ENCODE measurements at regions not wholly inside any gene's neighbourhood (a gene's known extent, or its start where the extent isn't known, plus 50 kb on each side); places are given as distances from the start of the nearest gene placed in this dataset.
A peak's percentile ranks its signal among the peaks of the same experiment; 100 is the strongest.

DNA sequence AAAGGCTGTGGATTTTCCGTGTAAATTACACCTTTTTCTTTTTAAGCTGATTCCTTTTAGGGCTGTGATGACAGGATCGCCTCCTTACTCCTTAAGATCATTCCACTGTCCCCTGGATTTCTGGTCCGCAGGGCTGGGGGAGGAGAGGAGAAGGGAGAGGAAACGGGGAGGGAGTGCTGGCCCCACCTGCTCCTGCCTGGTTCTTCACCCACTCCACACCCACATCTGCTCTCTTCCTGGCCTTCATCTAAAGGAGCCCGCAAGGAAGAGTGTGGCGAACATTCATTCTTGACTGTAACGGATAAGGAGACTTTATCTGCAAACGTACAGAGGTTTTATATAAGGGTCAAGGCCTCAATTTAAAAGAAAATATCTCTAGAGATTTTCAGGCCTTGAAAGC, 242.0 kb downstream of the RHOU start:
- ATAC-seq = no peak
- no peak for DNase-seq
- intact Hi-C loops (cut with micrococcal nuclease) = no loop called here

DNA sequence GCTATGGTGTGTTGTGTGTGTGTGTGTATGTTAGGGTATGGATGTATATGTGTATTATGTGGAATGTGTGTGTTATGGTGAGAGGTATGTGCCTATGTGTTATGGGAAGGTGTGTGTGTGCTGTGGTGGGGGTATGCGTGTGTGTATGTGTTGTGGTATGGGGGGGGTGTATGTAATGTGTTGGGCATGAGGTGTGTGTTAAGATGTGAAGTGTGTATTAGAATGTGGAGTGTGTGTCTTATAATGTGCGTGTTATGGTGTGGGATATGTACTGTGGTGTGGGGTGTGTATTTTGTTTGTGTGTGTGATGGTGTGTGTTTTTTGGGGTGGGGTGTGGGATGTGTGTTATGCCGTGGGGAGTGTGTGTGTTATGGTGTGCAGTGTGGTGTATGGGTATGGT, 242.5 kb downstream of the RHOU start:
- intact Hi-C loops (cut with micrococcal nuclease) = no loop called here
- ATAC-seq (no peak), DNase-seq (no peak)

DNA sequence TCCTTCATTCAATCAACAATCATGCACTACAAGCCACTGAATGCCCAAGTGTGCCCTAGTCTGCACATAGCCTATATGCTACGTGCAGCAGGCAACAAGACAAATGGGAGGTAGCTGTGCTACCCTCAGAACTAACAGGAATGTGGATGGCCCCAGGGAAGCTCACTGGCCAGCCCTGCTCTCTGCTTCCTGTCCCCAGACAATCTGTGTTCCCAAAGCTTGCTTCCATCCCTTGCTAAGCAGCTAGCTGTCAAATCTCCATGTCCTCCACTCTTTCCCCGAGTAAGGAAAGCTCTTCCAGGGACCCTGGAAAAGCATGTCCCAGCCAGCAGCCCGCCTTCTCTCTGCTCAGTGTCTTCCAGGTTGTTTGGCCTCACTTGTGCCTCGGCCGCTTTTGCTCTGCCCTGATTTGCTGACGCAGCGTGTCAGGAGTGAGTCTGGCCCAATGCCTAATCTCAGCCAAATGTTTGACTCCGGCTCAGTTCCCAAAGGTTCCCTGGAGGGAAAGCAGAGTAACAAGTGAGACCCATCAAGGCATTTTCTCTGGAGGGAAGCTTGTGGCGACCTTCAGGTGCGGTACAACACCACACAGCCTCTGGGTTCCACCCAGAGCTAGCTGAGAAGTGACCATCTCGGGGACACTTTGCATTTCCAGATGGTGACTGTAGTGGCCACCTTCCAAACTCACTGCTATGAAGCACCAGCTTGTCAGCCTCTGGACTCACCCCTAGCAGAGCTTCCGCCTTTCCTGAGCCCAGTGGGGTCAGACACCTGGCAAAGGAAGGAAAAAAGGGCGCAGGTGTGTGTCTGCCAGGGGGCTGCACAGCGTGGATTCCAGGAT, 243.4 kb downstream of the RHOU start:
- DNase-seq = peak; percentile 62
- peak; percentile 74 for ATAC-seq
- intact Hi-C loops (cut with micrococcal nuclease) = no loop called here

DNA sequence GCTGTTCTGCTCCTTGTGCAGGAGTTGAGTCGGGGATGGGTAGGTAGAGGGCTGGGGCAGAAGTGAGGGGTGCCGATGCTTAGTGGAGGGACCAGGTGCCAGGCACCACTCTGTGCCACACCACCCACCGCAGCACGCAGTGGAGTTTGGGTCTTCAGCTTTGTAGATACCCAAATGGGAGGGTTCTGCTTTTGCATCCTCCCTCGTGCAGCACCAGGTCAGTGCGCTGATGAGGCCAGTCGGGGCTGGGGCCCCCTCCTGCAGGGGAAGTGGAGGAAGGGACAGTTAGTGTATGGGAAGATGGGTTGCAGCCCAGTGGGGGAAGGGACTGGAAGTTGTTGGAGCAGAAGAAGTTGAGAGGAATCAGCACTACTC, 244.0 kb downstream of the RHOU start:
- DNase-seq = no peak
- intact Hi-C loops (cut with micrococcal nuclease) = no loop called here
- no peak for ATAC-seq

DNA sequence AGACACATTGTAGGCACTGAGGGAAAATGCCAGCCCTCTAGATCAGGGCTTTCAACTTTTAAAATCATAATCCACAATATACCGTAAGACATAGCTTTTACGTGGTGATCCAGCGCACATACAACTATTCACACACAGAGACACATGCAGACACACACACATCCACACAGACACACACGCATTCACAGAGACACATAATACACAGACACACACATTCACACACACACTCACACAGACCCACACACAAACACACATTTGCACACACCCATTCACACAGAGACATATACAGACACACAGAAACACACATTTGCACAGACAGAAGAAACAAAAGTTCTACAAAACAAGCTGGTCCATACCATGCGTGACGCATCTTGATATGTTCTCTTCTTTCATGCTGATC, 244.5 kb downstream of the RHOU start:
- intact Hi-C loops (cut with micrococcal nuclease) = no loop called here

DNA sequence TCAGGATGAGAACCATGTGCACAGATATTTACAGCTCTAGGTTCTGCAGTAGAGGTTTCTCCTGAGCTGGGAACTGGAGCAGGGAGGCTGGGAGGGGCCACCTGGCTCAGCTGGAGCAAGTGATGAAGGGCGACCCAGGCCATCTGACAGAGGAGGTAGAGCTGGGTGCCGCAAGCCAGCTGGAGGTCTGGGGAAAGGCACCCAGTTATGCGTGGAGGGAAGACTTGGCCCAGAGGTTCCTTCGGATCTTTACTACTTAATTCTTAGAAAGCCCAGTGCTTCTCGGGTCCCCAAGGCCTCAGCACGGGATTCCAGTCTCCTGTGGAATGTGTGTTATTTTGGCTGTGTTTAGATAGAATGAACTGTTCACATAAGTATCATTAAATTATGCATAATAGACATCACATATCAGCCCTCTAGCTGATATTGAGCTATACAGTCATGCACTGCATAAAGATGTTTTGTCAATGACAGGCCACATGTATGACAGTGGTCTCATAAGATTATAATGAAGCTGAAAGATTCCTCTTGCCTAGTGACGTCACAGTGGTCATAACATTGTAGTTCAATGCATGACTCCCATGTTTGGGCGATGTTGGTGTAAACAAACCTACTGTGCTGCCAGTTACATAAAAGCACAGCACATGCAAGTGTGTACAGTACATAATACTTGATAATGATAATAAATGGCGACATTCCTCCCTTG, 245.1 kb downstream of the RHOU start:
- DNase-seq = no peak
- intact Hi-C loops (cut with micrococcal nuclease) = no loop called here
- no peak for ATAC-seq

More for the DNA sequence above, 244.5 kb downstream of the RHOU start:
- no peak for ATAC-seq
- DNase-seq = no peak

DNA sequence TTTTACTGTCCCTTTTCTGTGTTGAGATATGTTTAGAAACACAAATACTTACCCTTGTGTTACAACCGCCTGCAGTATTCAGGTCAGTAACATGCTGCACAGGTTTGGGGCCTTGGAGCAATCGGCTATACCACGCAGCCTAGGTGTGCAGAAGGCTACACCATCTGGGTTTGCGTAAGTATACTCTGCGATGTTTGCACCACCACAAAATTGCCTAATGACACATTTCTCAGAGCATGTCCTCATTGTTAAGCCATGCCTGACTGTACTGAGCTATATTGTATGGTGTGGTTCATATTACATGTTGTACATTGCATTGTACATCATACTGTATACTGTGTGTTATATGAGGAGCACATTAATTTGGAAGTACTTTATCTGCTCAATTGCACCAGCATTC, 247.4 kb downstream of the RHOU start:
- intact Hi-C loops (cut with micrococcal nuclease) = no loop called here
- ATAC-seq = no peak
- DNase-seq = no peak

DNA sequence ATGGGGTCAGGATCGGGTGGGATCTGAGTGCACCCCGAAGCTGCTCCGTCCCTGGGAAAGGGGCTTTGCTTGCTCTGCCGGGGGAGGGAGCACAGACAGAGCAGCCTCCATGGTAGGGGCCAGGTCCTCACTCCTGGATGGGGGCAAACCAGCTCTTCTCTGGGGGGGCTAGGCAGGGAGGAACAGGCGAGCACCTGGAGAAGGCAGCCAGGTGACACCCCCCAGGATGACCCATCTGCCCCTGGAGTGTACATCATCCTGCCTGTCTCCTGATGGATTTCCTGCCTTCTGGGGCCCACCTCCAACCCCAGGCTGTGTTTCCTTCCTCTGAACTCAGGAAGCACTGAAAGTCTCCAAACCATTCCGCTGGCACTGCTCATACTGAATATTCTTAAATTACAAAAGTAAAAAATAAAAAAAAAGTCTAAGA, 248.0 kb downstream of the RHOU start:
- no peak for DNase-seq
- intact Hi-C loops (cut with micrococcal nuclease) = no loop called here
- no peak for ATAC-seq

DNA sequence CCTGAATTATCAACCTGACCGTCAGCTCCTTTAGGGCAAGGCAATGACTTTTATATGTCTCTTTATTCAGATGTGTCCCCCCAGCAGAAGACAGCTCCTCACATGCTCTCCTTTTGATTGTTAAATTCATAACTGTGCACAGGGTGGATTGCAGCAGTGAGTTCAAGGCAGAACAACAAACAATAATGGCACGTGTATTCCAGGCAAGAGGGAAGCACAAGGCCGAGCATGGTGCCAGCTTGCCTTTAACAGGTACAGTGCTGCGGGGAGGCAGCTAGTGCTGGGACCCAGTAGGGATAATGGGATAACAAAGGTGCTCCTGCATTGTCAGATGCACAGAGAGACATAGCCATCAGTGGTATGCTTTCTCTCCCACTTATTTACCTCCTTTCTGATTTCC, 248.4 kb downstream of the RHOU start:
- DNase-seq (no peak), ATAC-seq (no peak)
- intact Hi-C loops (cut with micrococcal nuclease) = no loop called here

DNA sequence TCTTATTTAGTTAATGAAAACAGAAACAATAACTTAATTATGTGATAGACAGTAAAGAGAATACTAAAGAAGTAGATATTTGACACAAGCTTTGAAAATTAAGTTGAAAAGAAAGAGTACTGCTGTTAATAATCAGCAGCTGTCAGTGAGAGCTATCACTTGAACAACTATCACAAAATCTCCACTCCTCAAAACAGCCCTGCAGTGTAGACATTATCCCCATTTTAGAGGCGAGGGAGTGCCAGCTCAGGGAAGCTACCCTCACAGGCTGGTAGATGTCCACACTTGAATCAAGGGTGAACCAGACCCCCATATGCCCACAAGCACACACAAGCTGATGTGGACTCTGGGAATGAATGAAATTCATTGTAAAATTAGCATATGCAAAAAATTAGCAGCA, 248.8 kb downstream of the RHOU start:
- DNase-seq (no peak), ATAC-seq (no peak)
- intact Hi-C loops (cut with micrococcal nuclease) = no loop called here

DNA sequence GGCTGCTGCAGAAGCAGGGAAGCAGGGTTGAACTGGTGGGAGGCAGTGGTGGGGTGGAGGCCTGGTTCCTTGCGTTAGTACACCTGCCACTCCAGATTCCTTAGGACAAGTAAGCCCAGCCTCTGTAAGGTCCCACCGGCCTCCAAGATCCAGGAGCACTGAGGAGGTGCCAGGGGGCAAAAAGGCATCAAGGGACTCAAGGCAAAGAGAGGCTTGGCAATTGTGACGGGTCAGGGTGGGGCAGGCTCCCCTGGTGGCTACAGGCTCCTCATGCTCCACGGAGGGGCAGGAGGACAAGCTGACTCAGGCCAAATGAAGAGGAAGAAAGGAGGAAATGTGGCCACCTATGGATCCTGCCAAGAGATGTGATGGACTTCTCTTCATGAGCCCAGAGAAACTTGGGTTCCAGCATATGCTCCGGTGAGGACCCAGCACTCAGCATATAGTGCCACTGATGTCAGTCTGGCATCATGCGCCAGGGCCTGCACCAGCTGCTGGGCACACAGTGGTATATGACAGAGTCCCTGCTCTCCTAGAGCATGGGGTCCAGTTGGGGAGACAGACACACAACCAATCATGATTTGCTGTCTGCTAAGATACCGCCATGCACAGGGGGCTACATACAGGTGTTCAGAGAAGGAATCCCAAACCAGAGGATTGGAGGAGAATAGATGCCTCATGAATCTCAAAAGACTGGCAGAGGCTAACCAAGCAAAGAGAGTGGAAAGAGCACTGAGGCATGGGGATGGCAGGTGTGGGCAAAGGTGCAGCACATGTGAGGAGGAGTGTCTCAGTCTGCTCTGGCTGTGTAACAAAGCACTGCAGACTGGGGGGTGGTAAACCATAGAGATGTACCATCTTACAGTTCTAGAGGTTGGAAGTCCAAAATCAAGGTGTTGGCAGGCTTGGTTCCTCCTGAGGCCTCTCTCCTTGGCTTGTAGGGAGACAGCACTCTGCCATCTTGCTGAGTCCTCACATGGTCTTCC, 249.7 kb downstream of the RHOU start:
- intact Hi-C loops (cut with micrococcal nuclease) = no loop called here
- ATAC-seq (no peak), DNase-seq (no peak)

DNA sequence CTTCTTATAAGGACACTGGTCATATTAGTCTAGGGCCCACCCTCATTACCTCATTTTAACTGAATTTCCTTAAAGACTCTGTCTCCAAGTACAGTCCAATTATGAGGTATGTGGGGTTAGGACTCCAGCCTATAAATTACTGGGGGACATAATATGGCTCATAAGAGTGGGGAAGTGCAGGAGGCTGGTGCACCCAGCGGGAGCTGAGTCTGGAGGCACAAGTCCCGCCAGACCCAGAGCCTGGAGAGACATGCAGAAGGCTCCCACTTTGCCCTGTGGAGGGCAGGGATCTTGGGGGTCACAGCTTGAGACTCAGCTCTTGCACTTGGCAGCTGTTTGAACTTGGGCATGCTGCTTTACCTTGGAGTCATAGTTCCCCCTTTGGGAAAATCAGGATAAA, 250.4 kb downstream of the RHOU start:
- intact Hi-C loops (cut with micrococcal nuclease) = no loop called here
- DNase-seq (no peak), ATAC-seq (no peak)

DNA sequence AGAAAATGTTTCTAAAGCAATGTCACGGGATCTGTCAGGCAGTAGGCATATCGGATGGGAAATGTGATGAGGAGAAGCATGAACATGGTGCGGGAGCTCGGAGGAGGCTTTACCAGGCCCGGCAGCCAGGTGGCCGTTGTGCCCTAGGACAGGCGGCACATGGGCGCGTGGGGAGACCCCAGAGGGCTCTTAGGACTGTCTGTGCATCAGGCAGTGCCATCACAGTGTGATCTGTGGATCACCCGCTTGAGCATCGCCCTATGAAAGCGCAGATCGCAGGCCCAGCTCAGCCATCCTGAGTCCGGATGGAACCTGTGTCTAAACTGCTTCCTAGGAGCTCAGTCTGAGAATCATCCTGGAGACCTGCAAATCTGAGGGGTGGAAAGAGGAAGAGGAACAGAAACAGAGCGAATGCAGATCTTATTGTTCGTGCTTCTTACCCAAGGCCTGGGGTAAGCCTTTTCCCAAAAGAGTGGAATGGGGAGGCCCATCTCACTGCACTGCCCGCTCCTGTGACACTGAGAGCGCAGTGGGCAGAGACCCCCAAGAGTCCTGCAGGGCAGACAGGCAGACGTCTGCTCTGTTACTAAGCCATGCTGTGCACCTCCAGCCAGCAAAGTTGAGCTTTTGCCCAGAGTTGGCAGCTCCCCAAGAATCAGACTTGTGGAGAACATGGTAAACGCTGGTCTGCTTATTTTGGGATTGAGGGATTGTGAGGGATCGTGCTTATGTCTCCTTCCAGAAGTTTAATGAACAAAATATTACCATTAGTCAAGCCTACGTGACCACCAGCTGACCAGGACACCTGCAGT, 251.0 kb downstream of the RHOU start:
- peak; percentile 40 for ATAC-seq
- DNase-seq = peak; percentile 73
- intact Hi-C loops (cut with micrococcal nuclease) = no loop called here

DNA sequence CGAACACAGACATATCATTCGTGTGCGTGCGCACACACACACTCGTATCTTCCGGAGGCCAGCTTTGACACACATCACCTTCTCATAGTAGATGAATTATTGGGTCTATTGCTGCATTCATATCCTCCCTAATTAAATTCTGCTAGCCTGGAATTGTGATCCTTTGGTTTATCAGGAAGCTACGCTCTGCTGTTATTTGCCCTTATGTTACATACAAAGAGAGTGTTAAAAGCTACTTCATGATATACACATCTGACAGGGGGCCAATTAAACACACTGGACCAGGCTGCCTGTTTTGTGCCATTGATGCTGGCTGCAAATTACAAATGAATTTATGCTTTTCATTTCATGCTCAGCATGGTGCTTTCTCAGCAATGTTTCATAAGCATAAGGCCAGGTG, 252.0 kb downstream of the RHOU start:
- intact Hi-C loops (cut with micrococcal nuclease) = no loop called here
- ATAC-seq (no peak), DNase-seq (no peak)

DNA sequence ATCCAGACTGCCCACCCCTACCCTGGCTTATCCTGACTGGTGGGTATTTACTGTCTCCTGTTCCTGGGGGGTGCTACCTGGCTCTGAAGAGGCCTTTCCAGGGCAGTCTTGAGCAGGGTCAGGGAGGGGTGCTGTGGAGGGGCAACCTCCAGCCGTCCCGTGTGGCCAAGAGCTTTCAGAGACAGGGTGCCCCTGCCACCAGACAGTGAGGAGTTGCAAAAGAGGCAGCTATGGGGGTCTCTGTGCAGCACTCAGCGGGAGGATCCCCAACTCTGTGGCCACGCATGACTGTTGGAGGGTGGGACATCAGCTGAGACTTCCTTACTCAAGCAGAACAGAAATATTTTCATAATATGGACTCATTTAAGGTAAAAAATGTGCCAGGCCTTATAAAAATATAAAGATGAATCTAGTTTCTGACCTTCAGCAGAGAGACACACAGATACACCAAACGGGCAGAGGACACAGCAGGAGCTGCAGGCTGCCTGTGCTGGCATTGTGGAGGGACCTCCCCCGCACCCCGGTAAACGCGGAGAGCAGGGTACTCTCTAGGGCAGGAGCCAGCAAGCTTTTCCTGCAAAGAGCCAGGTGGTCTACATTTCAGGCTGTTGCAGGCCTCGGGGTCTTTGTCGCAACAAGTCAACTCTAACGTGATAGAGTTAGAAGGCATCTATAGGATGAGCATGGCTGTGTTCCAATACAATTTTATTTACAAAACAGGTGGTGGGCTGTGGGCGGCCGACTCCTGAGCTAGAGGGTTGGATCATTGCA, 252.6 kb downstream of the RHOU start:
- DNase-seq (no peak), ATAC-seq (no peak)
- intact Hi-C loops (cut with micrococcal nuclease) = no loop called here

DNA sequence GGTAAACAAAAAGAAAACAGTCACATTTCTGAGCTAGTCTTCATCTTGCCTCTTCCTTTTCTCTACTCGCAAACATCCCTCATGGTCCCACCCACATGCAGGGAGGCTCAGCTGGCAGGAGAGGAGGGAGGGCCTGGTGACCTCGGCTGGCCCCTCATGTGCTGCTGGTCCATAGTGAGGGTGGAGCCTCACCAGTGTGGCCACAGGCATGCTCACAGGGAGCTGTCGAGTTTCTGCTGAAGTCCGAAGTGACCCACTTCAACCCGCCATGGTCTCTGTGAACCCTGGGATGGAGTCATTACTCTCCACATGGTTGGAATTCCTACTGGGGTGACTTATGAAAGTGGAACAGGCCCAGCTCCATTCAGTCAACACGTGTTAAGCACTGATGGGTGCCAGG, 253.4 kb downstream of the RHOU start:
- intact Hi-C loops (cut with micrococcal nuclease) = no loop called here
- DNase-seq = peak; percentile 53
- peak; percentile 16 for ATAC-seq

DNA sequence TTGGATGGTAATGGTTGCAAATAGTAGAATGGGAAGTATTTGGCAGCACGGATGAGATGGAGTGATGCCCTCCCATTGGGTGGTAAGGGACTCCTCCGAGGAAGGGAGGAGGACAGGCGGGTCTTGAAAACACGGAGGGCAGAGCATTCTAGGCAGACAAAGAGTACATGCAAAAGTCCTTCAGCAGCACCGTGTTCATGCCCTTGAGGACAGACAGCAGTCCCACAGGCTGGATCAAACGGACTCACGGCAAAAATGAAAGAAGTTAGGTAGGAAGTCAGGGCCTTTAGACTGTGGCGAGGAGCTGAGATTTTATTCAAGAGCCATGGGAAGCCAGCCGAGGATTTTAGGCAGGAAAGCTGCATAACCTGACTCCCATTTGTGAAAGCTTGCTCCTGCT, 253.9 kb downstream of the RHOU start:
- no peak for DNase-seq
- ATAC-seq = no peak
- intact Hi-C loops (cut with micrococcal nuclease) = no loop called here

DNA sequence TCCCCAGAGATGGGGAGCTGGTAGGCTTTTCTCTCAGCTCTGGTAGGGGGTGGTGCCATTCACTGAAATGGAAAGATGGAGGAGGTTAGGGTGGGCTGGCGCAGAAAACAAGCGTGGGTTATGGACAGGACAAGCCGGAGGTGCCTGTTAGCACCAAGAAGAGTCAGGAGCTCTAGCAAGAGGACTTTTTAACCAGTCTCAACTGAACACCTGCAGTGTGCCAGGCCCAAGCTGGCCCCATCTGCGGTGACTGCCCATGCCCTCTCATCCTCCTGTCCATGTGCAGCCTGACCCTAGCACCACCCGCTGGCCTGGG, 254.4 kb downstream of the RHOU start:
- DNase-seq (no peak), ATAC-seq (no peak)
- intact Hi-C loops (cut with micrococcal nuclease) = no loop called here
